ENCODE measurements at regions not wholly inside any gene's neighbourhood (a gene's known extent, or its start where the extent isn't known, plus 50 kb on each side); places are given as distances from the start of the nearest gene placed in this dataset.
"Not testable (repeated sequence)": the region's sequence is repeated elsewhere in the genome, so short reads cannot be mapped to it uniquely, and the experiment has no call there.

DNA sequence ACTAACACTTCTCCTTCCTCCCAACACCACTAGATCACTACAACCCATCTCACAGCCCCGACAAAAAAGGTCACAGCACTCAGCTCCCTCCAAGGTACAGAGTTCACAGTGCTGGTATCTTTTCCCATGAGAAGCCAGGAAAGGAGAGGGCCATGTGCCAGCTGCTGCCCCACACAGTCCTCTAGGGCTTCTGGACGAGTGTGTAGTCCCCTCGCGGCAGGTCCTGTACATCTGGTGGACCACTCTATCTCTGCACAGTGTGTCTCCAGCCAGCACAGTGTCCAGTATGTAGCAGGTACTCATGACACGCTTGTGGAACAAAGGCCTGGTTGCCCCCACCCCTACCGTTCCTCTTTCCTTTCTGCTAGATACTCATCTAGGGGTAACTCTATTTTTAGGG is 134.4 kb upstream of the FOXN3 start:
- no peaks in the 10 kb centered on the region for H3F3A ChIP-seq (ENCODE audit: insufficient read depth, low read depth)
- intact Hi-C loops (cut with micrococcal nuclease; ENCODE audit: unreplicated experiment), result no loop called here
- ChIA-PET POLR2A (ENCODE audit: unreplicated experiment) (no interaction called here), CTCF (no interaction called here)
- peaks cover 32% of the 10 kb centered on the region for H3K27me3 ChIP-seq (ENCODE audit: insufficient read depth, low read depth)
- no peak for DNase-seq
- no peaks in the 10 kb centered on the region for H4K20me1 ChIP-seq (ENCODE audit: insufficient read depth)
- no peaks in the 10 kb centered on the region for H3K36me3 ChIP-seq (ENCODE audit: low read depth)
- TF ChIP-seq EZH2 (IDR thresholded peaks at IDR 0.05; ENCODE audit: low read depth), result no peak
- TF ChIP-seq, protein P1, sequence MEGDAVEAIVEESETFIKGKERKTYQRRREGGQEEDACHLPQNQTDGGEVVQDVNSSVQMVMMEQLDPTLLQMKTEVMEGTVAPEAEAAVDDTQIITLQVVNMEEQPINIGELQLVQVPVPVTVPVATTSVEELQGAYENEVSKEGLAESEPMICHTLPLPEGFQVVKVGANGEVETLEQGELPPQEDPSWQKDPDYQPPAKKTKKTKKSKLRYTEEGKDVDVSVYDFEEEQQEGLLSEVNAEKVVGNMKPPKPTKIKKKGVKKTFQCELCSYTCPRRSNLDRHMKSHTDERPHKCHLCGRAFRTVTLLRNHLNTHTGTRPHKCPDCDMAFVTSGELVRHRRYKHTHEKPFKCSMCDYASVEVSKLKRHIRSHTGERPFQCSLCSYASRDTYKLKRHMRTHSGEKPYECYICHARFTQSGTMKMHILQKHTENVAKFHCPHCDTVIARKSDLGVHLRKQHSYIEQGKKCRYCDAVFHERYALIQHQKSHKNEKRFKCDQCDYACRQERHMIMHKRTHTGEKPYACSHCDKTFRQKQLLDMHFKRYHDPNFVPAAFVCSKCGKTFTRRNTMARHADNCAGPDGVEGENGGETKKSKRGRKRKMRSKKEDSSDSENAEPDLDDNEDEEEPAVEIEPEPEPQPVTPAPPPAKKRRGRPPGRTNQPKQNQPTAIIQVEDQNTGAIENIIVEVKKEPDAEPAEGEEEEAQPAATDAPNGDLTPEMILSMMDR (conservative IDR thresholded peaks at IDR 0.05), result no peak
- no peaks in the 10 kb centered on the region for H3K79me2 ChIP-seq (ENCODE audit: low read depth)
- H3K9me3 ChIP-seq (ENCODE audit: insufficient read depth, low read depth), result no peaks in the 10 kb centered on the region
- no peaks in the 10 kb centered on the region for H3K9me2 ChIP-seq (ENCODE audit: insufficient read depth)
- no peak overlapping the region for H2AFZ ChIP-seq
- no peaks in the 10 kb centered on the region for H3K4me1 ChIP-seq (replicated peaks; ENCODE audit: insufficient read depth)
- no peak overlapping the region for H3K4me3 ChIP-seq
- no TSS peak for BruUV-seq (replicated peaks)
- no peak overlapping the region for H3K4me2 ChIP-seq
- no peak overlapping the region for H3K27ac ChIP-seq

DNA sequence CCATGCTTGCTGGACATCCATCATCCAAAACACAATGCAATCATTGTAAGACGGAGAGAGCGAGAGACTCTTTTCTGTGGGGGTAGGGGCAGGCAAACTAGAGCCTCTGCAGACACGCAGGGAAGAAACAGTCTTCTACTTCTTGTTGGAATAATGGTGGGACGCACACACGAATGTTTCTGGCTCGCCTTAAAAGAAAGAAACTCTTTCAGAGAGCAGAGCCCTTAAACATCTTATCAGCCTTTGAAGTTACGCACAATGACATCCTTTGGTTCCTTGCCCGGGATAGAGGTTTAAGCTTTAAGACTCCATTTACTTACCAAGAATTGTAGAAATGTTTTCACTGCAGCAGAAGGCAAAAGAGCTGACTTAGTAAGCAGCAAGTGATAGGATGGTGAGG is 133.8 kb upstream of the FOXN3 start:
- H3K27ac ChIP-seq, result no peak overlapping the region
- H3K4me1 ChIP-seq (replicated peaks; ENCODE audit: insufficient read depth), result no peaks in the 10 kb centered on the region
- no peak for DNase-seq
- no peaks in the 10 kb centered on the region for H3K9me2 ChIP-seq (ENCODE audit: insufficient read depth)
- H4K20me1 ChIP-seq (ENCODE audit: insufficient read depth), result no peaks in the 10 kb centered on the region
- no TSS peak for BruUV-seq (replicated peaks)
- peaks cover 33% of the 10 kb centered on the region for H3K27me3 ChIP-seq (ENCODE audit: insufficient read depth, low read depth)
- no peak overlapping the region for H3K4me2 ChIP-seq
- no peaks in the 10 kb centered on the region for H3F3A ChIP-seq (ENCODE audit: insufficient read depth, low read depth)
- no peak overlapping the region for H3K4me3 ChIP-seq
- TF ChIP-seq, protein P1 (conservative IDR thresholded peaks at IDR 0.05), result no peak
- TF ChIP-seq EZH2 (IDR thresholded peaks at IDR 0.05; ENCODE audit: low read depth), result no peak
- intact Hi-C loops (cut with micrococcal nuclease; ENCODE audit: unreplicated experiment), result no loop called here
- H3K79me2 ChIP-seq (ENCODE audit: low read depth), result no peaks in the 10 kb centered on the region
- CTCF ChIA-PET, result no interaction called here
- POLR2A ChIA-PET (ENCODE audit: unreplicated experiment), result no interaction called here
- H2AFZ ChIP-seq, result no peak overlapping the region
- H3K36me3 ChIP-seq (ENCODE audit: low read depth), result no peaks in the 10 kb centered on the region
- no peaks in the 10 kb centered on the region for H3K9me3 ChIP-seq (ENCODE audit: insufficient read depth, low read depth)

DNA sequence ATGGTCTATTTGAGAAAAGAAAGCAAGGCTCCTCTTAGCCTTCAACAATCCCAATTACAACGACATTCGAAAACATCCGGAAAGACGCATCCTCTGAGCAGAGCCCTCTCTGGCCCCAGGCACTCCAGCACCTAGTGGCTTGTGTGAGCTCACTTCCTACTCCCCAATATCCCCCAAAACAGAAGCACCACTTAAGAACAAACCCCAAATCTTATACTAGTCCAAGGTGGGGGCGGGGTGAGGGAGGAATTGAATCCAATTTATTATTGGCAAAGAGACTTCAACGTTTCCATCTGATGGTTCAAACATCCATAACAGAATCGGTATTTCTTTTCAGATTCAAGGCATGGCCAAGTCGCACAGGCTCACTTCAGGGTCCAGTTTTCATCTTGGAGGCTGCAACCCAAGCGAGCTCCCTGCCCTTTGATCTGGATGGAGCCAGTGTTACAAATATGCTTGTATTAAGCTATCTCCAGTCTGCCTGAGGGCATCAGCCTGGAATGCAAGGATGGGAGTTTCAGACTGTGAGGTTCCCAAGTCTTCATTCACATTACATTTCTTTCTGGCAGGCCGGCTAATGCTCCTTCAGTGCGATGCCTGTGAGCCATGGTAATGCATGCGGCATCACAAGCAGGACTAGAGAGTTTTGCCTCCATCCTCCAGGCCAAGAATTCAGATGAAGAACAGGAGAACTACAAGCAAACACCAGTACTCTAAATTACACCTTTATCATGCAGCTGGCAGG is 132.5 kb upstream of the FOXN3 start:
- Histone ChIP-seq H3K79me2 (ENCODE audit: low read depth) (no peaks in the 10 kb centered on the region), H4K20me1 (ENCODE audit: insufficient read depth) (no peaks in the 10 kb centered on the region), H3K4me3 (no peak overlapping the region), H3F3A (ENCODE audit: insufficient read depth, low read depth) (no peaks in the 10 kb centered on the region), H3K9me3 (ENCODE audit: insufficient read depth, low read depth) (no peaks in the 10 kb centered on the region), H3K27ac (no peak overlapping the region), H3K27me3 (ENCODE audit: insufficient read depth, low read depth) (peaks cover 36% of the 10 kb centered on the region), H3K9me2 (ENCODE audit: insufficient read depth) (no peaks in the 10 kb centered on the region), H3K4me1 (replicated peaks; ENCODE audit: insufficient read depth) (no peaks in the 10 kb centered on the region), H3K4me2 (no peak overlapping the region), H2AFZ (no peak overlapping the region), H3K36me3 (ENCODE audit: low read depth) (no peaks in the 10 kb centered on the region)
- CTCF ChIA-PET, result no interaction called here
- no peak for DNase-seq
- intact Hi-C loops (cut with micrococcal nuclease; ENCODE audit: unreplicated experiment), result no loop called here
- POLR2A ChIA-PET (ENCODE audit: unreplicated experiment), result no interaction called here
- BruUV-seq (replicated peaks), result no TSS peak
- TF ChIP-seq EZH2 (IDR thresholded peaks at IDR 0.05; ENCODE audit: low read depth), result no peak
- TF ChIP-seq, protein P1 (conservative IDR thresholded peaks at IDR 0.05), result no peak

DNA sequence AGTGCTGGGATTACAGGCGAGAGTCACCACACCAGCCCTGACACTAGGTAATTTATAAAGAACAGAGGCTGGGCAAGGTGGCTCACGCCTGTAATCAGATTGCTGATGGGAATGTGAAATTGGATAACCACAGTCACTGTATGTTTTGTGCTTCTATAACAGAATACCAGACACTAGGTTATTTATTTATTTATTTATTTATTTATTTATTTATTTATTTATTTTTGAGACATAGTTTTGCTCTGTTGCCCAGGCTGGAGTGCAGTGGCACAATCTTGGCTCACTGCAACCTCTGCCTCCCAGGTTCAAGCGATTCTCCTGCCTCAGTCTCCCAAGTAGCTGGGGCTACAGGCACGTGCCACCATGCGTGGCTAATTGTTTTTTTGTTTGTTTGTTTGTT is 130.0 kb upstream of the FOXN3 start:
- CTCF ChIA-PET; H3K27ac ChIP-seq; H4K20me1 ChIP-seq (ENCODE audit: insufficient read depth); H3K9me2 ChIP-seq (ENCODE audit: insufficient read depth); POLR2A ChIA-PET (ENCODE audit: unreplicated experiment); H3K9me3 ChIP-seq (ENCODE audit: insufficient read depth, low read depth); intact Hi-C loops (cut with micrococcal nuclease; ENCODE audit: unreplicated experiment); DNase-seq; H3K36me3 ChIP-seq (ENCODE audit: low read depth); H3K4me2 ChIP-seq; H3K79me2 ChIP-seq (ENCODE audit: low read depth); H2AFZ ChIP-seq; H3F3A ChIP-seq (ENCODE audit: insufficient read depth, low read depth); H3K4me1 ChIP-seq (replicated peaks; ENCODE audit: insufficient read depth); BruUV-seq (replicated peaks); H3K4me3 ChIP-seq: not testable (repeated sequence)
- peaks cover 23% of the 10 kb centered on the region for H3K27me3 ChIP-seq (ENCODE audit: insufficient read depth, low read depth)
